H1 (cell line): ENCODE measurements at regions not wholly inside any gene's neighbourhood (a gene's known extent, or its start where the extent isn't known, plus 50 kb on each side); places are given as distances from the start of the nearest gene placed in this dataset.

Source experiments
- CTCF ChIA-PET: fragments of 300-600 bp; sonication (Branson Sonifier 250); formaldehyde crosslinking; loops from one replicate; lab custom pipeline; 2021; ENCODE audit not compliant: partially characterized antibody; lab: Charles Lee
- POLR2A ChIA-PET: fragments of 300-600 bp; sonication (Branson Sonifier 250); formaldehyde crosslinking; loops from one replicate; lab custom pipeline; 2021; ENCODE audit warnings: inconsistent platforms; ENCODE audit not compliant: partially characterized antibody; lab: Charles Lee
- DNase-seq, 2 experiments: peaks; one replicate each; pipeline versions ENCODE4 v3.0.0 to v3.0.0-alpha.2; 2010 to 2022; ENCODE audit warnings: low spot score in 2 of 2, low read depth in 1 of 2, mixed read lengths in 1 of 2
- FAIRE-seq: peaks from 2 replicates; lab custom pipeline; 2011; peaks lifted over from hg19 to GRCh38; lab: Jason Lieb, UNC
- H2AFZ ChIP-seq: 2 replicates; pipeline ENCODE4 v1.8.1; 2012; ENCODE audit warnings: low read length, inconsistent platforms
- H2AK5ac ChIP-seq: 2 replicates; pipeline ENCODE4 v1.6.1; 2013; ENCODE audit warnings: low read depth, low read length
- H2BK120ac ChIP-seq: replicated peaks from 2 replicates; pipeline ENCODE3; 2013; ENCODE audit warnings: low read depth, low read length, inconsistent platforms
- H2BK12ac ChIP-seq: 2 replicates; pipeline ENCODE4 v1.6.1; 2013; ENCODE audit warnings: low read depth, low read length
- H2BK15ac ChIP-seq: 2 replicates; pipeline ENCODE4 v1.6.1; 2013; ENCODE audit warnings: low read length
- H2BK20ac ChIP-seq: 2 replicates; pipeline ENCODE4 v1.6.1; 2013; ENCODE audit warnings: low read length
- H2BK5ac ChIP-seq: 2 replicates; pipeline ENCODE4 v1.6.1; 2013; ENCODE audit warnings: low read depth, low read length
- H3K14ac ChIP-seq: 2 replicates; pipeline ENCODE4 v1.6.1; 2013; ENCODE audit warnings: inconsistent platforms; ENCODE audit not compliant: insufficient read length
- H3K18ac ChIP-seq: 2 replicates; pipeline ENCODE4 v1.6.1; 2013; ENCODE audit warnings: low read length; ENCODE audit errors: extremely low read depth
- H3K23ac ChIP-seq: 2 replicates; pipeline ENCODE4 v1.6.1; 2013; ENCODE audit warnings: inconsistent platforms; ENCODE audit not compliant: insufficient read length
- H3K23me2 ChIP-seq: 2 replicates; pipeline ENCODE4 v1.6.1; 2013; ENCODE audit warnings: low read depth, low read length
- H3K27ac ChIP-seq: 2 replicates; pipeline ENCODE4 v1.6.1; 2011; ENCODE audit warnings: low read depth, low read length, inconsistent platforms
- H3K27me3 ChIP-seq, 4 experiments: replicated peaks in 1 of 4; 1 replicate in 1 of 4; 2 replicates in 3 of 4; pipeline versions ENCODE4 v1.6.1 to v1.8.1; 2011 to 2013; ENCODE audit warnings: low read length in 3 of 4, mild to moderate bottlenecking in 3 of 4, inconsistent platforms in 2 of 4, mixed read lengths in 2 of 4, moderate library complexity in 1 of 4; ENCODE audit not compliant: control insufficient read depth in 3 of 4, insufficient read depth in 3 of 4; ENCODE audit errors: extremely low read depth in 1 of 4
- H3K36me3 ChIP-seq, 4 experiments: 2 replicates each; pipeline versions ENCODE4 v1.6.1 to v1.8.1; 2011 to 2013; ENCODE audit warnings: mild to moderate bottlenecking in 4 of 4, low read length in 3 of 4, moderate library complexity in 2 of 4, control low read depth in 1 of 4, inconsistent platforms in 1 of 4; ENCODE audit not compliant: insufficient read depth in 4 of 4, control insufficient read depth in 2 of 4
- H3K4ac ChIP-seq: replicated peaks from 2 replicates; pipeline ENCODE3; 2013; ENCODE audit warnings: low read length, low read depth, mixed read lengths, inconsistent platforms; ENCODE audit not compliant: insufficient read length
- H3K4me1 ChIP-seq, 4 experiments: replicated peaks in 1 of 4; 1 replicate in 1 of 4; 2 replicates in 3 of 4; pipeline versions ENCODE4 v1.6.1 to v1.8.1; 2011 to 2013; ENCODE audit warnings: low read length in 3 of 4, inconsistent platforms in 2 of 4, mixed read lengths in 1 of 4; ENCODE audit not compliant: insufficient read depth in 4 of 4, control insufficient read depth in 3 of 4
- H3K4me2 ChIP-seq, 2 experiments: 2 replicates each; pipeline versions ENCODE4 v1.6.1 to v1.8.1; 2011 to 2013; ENCODE audit warnings: low read depth in 2 of 2, low read length in 2 of 2, control low read depth in 1 of 2, inconsistent platforms in 1 of 2, mild to moderate bottlenecking in 1 of 2; ENCODE audit not compliant: insufficient read depth in 1 of 2
- H3K4me3 ChIP-seq, 4 experiments: fragments of 200-600, 300-600 bp in 1 of 4; sonication (generic), shearing (Covaris generic), sonication (Bioruptor Twin) in 1 of 4; 2 replicates each; pipeline versions ENCODE4 v1.5.1 to v1.8.1; 2011 to 2016; ENCODE audit warnings: low read length in 4 of 4, low read depth in 3 of 4, control low read depth in 2 of 4, inconsistent platforms in 2 of 4, mild to moderate bottlenecking in 2 of 4, mixed read lengths in 1 of 4, moderate library complexity in 1 of 4; ENCODE audit not compliant: insufficient read depth in 2 of 4; ENCODE audit errors: extremely low read depth in 1 of 4
- H3K56ac ChIP-seq: replicated peaks from 2 replicates; pipeline ENCODE3; 2013; ENCODE audit warnings: low read depth, mild to moderate bottlenecking, mixed read lengths, low read length, inconsistent platforms; ENCODE audit not compliant: insufficient read length
- H3K79me1 ChIP-seq: 2 replicates; pipeline ENCODE4 v1.6.1; 2013; ENCODE audit warnings: low read depth, low read length, control low read depth
- H3K79me2 ChIP-seq, 2 experiments: 2 replicates each; pipeline versions ENCODE4 v1.6.1 to v1.8.1; 2012 to 2013; ENCODE audit warnings: low read length in 2 of 2, mild to moderate bottlenecking in 2 of 2, inconsistent platforms in 1 of 2; ENCODE audit not compliant: insufficient read depth in 2 of 2, control insufficient read depth in 1 of 2
- H3K9ac ChIP-seq, 4 experiments: replicated peaks in 1 of 4; 1 replicate in 1 of 4; 2 replicates in 3 of 4; pipeline versions ENCODE4 v1.6.1 to v1.8.1; 2011 to 2013; ENCODE audit warnings: low read depth in 3 of 4, low read length in 3 of 4, control low read depth in 2 of 4, mild to moderate bottlenecking in 2 of 4, moderate library complexity in 2 of 4, inconsistent platforms in 1 of 4; ENCODE audit errors: extremely low read depth in 1 of 4
- H3K9me3 ChIP-seq, 2 experiments: 2 replicates each; pipeline versions ENCODE4 v1.6.1 to v1.8.1; 2012 to 2013; ENCODE audit warnings: mild to moderate bottlenecking in 2 of 2, moderate library complexity in 2 of 2, control low read depth in 1 of 2, inconsistent platforms in 1 of 2, low read depth in 1 of 2, low read length in 1 of 2, mixed read lengths in 1 of 2; ENCODE audit not compliant: insufficient read depth in 2 of 2
- H4K20me1 ChIP-seq, 2 experiments: replicated peaks in 1 of 2; 2 replicates each; pipeline versions ENCODE3 to v1.8.1; 2011 to 2013; ENCODE audit warnings: inconsistent platforms in 2 of 2, low read length in 2 of 2, mild to moderate bottlenecking in 1 of 2; ENCODE audit not compliant: insufficient read depth in 2 of 2, control insufficient read depth in 1 of 2
- H4K5ac ChIP-seq: 2 replicates; pipeline ENCODE4 v1.6.1; 2013; ENCODE audit warnings: low read length, low read depth, mixed read lengths, inconsistent platforms; ENCODE audit not compliant: insufficient read length
- H4K8ac ChIP-seq: 2 replicates; pipeline ENCODE4 v1.8.0; 2013; ENCODE audit warnings: mild to moderate bottlenecking, moderate library complexity, low read length, inconsistent platforms; ENCODE audit not compliant: insufficient read depth; ENCODE audit errors: extremely low read depth
- H4K91ac ChIP-seq: replicated peaks from 2 replicates; pipeline ENCODE3; 2013; ENCODE audit warnings: low read length, mixed read lengths, inconsistent platforms; ENCODE audit not compliant: insufficient read length
- CEBPB ChIP-seq: IDR thresholded peaks from 2 replicates; pipeline ENCODE4 v1.6.1; 2012; ENCODE audit warnings: low read depth, low read length
- PHF8 ChIP-seq: fragments of 200-600 bp; sonication (generic); conservative IDR thresholded peaks from 2 replicates; pipeline ENCODE4 v1.7.1; 2012; ENCODE audit warnings: low read depth, mild to moderate bottlenecking, inconsistent platforms, low read length, moderate library complexity
- POU5F1 ChIP-seq: IDR thresholded peaks from 2 replicates; pipeline ENCODE4 v1.6.1; 2011; ENCODE audit warnings: low read depth, mild to moderate bottlenecking, low read length, moderate library complexity
- RNF2 ChIP-seq: fragments of 200-900, 300-1000 bp; sonication (generic); IDR thresholded peaks from 2 replicates; pipeline ENCODE4 v1.7.1; 2016; ENCODE audit warnings: borderline replicate concordance, low read depth, mild to moderate bottlenecking, antibody characterized with exemption, low read length; ENCODE audit not compliant: poor library complexity, severe bottlenecking; ENCODE audit errors: missing control alignments
- SP2 ChIP-seq: IDR thresholded peaks from 2 replicates; pipeline ENCODE4 v1.6.1; 2012; ENCODE audit warnings: mild to moderate bottlenecking, low read length, inconsistent platforms
- SRF ChIP-seq: IDR thresholded peaks from 2 replicates; pipeline ENCODE4 v1.6.1; 2011; ENCODE audit warnings: mild to moderate bottlenecking, low read depth, low read length, moderate library complexity
- TEAD4 ChIP-seq: IDR thresholded peaks from 2 replicates; pipeline ENCODE4 v1.6.1; 2012; ENCODE audit warnings: low read depth, low read length, inconsistent platforms, mixed read lengths
- WGBS, 2 experiments: shearing (Covaris generic) in 1 of 2; methylation state at CpG; one replicate each; pipeline versions ENCODE4 v1.1.6 to v1.1.7; 2013 to 2015; ENCODE audit warnings: low lambda C conversion rate in 2 of 2, mixed read lengths in 2 of 2, inconsistent platforms in 1 of 2, low coverage in 1 of 2, missing lambda C conversion rate in 1 of 2; ENCODE audit not compliant: insufficient replicate concordance in 2 of 2, insufficient coverage in 1 of 2, insufficient read length in 1 of 2; ENCODE audit errors: extremely low coverage in 1 of 2, missing lambda C conversion rate in 1 of 2; 5-methylcytosine and 5-hydroxymethylcytosine counted together

DNA sequence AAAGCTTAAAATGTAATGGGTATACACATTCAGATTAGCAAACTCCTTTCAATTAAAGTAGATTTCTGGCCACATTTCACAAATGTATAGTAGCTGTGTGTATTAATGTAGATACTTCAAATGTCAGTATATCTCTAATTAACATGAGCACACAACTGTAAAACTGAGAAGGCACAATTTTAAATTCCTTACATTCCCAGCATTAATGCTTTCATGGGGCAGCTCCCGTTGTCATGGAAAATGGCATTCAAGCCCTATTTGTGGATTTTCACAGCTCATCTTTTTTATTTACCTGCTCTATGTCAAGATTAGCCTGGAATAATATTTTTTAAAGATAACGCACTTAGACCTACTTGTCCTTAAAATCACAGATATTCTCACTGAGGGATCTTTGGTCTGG, 113.6 kb upstream of the SOX6 start:
- H2AFZ ChIP-seq = no peak overlapping the region
- H2BK15ac ChIP-seq = no peak overlapping the region
- CTCF ChIA-PET = no interaction called here
- no peak overlapping the region for H2BK12ac ChIP-seq
- no peak for FAIRE-seq
- no peak for TF ChIP-seq SRF
- no peak for TF ChIP-seq PHF8
- no peak for TF ChIP-seq CEBPB
- peak; percentile 89 for TF ChIP-seq TEAD4
- TF ChIP-seq POU5F1 = no peak
- TF ChIP-seq RNF2 = no peak
- no peak for TF ChIP-seq SP2
- no peak overlapping the region for H3K56ac ChIP-seq
- H3K36me3 ChIP-seq = no peaks in the 10 kb centered on the region
- H3K27ac ChIP-seq = no peak overlapping the region
- H3K79me2 ChIP-seq = no peaks in the 10 kb centered on the region
- H2BK5ac ChIP-seq = no peak overlapping the region
- H3K9ac ChIP-seq = no peak overlapping the region
- POLR2A ChIA-PET = no interaction called here
- H2BK20ac ChIP-seq = no peak overlapping the region
- H3K9me3 ChIP-seq = no peaks in the 10 kb centered on the region
- no peak overlapping the region for H4K8ac ChIP-seq
- no peaks in the 10 kb centered on the region for H4K20me1 ChIP-seq
- no peak overlapping the region for H3K4ac ChIP-seq
- WGBS, 2 experiments = 62% methylated on average over 2 of the region's 2 CpGs; no CpG with 5 or more reads in 1 of the 2 experiments
- no peak overlapping the region for H4K5ac ChIP-seq
- H3K18ac ChIP-seq = no peak overlapping the region
- H4K91ac ChIP-seq = no peak overlapping the region
- H3K14ac ChIP-seq = no peak overlapping the region
- DNase-seq = peak in 1 of 2 experiments; percentile 2
- no peaks in the 10 kb centered on the region for H3K79me1 ChIP-seq
- no peak overlapping the region for H2AK5ac ChIP-seq
- H3K4me1 ChIP-seq = peaks cover 0 to 4% (median 0%) of the 10 kb centered on the region in 4 experiments; a peak in 1 of 7 replicates
- no peak overlapping the region for H3K23ac ChIP-seq
- H3K4me2 ChIP-seq = no peak overlapping the region
- H2BK120ac ChIP-seq = no peak overlapping the region
- H3K4me3 ChIP-seq = no peak overlapping the region
- no peaks in the 10 kb centered on the region for H3K23me2 ChIP-seq
- no peaks in the 10 kb centered on the region for H3K27me3 ChIP-seq
